Activated naive CD4-positive, alpha-beta T cell (primary cell): ENCODE measurements at regions not wholly inside any gene's neighbourhood (a gene's known extent, or its start where the extent isn't known, plus 50 kb on each side); places are given as distances from the start of the nearest gene placed in this dataset.

ENCODE experiments used
- DNase-seq, 4 experiments: peaks; one replicate each; lab custom pipeline; 2025; lab: John Stamatoyannopoulos, UW

- no peak for DNase-seq
Observed at GRCh38 chr19:30703645-30704044, 331.5 kb downstream of the ZNF536 start.

- no peak for DNase-seq
Observed at GRCh38 chr19:30701178-30701577, 329.0 kb downstream of the ZNF536 start.

GRCh38 chr19:30699871-30700280, 327.7 kb downstream of the ZNF536 start:
- no peak for DNase-seq

GRCh38 chr19:30696514-30696913, 324.3 kb downstream of the ZNF536 start:
- DNase-seq: no peak

- no peak for DNase-seq
Observed at GRCh38 chr19:30695171-30695875, 323.1 kb downstream of the ZNF536 start.

GRCh38 chr19:30694156-30694755, 322.1 kb downstream of the ZNF536 start:
- DNase-seq: no peak

- no peak for DNase-seq
Observed at GRCh38 chr19:30692879-30693503, 320.8 kb downstream of the ZNF536 start.

- no peak for DNase-seq
Observed at GRCh38 chr19:30692181-30692811, 320.1 kb downstream of the ZNF536 start.

- DNase-seq: no peak
Observed at GRCh38 chr19:30691819-30692166, 319.6 kb downstream of the ZNF536 start.

GRCh38 chr19:30690935-30691818, 319.0 kb downstream of the ZNF536 start:
- DNase-seq: no peak

GRCh38 chr19:30690525-30690924, 318.3 kb downstream of the ZNF536 start:
- DNase-seq: no peak

- DNase-seq: no peak
Observed at GRCh38 chr19:30689474-30689873, 317.3 kb downstream of the ZNF536 start.

GRCh38 chr19:30688696-30689095, 316.5 kb downstream of the ZNF536 start:
- no peak for DNase-seq

GRCh38 chr19:30686826-30687566, 314.8 kb downstream of the ZNF536 start:
- DNase-seq: no peak

GRCh38 chr19:30686176-30686820, 314.1 kb downstream of the ZNF536 start:
- no peak for DNase-seq

GRCh38 chr19:30685426-30686000, 313.3 kb downstream of the ZNF536 start:
- DNase-seq: no peak

GRCh38 chr19:30684613-30685012, 312.4 kb downstream of the ZNF536 start:
- DNase-seq: no peak

GRCh38 chr19:30682999-30683536, 310.9 kb downstream of the ZNF536 start:
- peak in 2 of 4 experiments; percentile 11 to 33 for DNase-seq

GRCh38 chr19:30682146-30682998, 310.2 kb downstream of the ZNF536 start:
- DNase-seq: no peak
